SIG-M5 treated with dmso at 0.1 percent for 504 hours (cell line): ENCODE measurements at regions not wholly inside any gene's neighbourhood (a gene's known extent, or its start where the extent isn't known, plus 50 kb on each side); places are given as distances from the start of the nearest gene placed in this dataset.

Experiments used
- DNase-seq: peaks from one replicate; lab custom pipeline; 2025; ENCODE audit not compliant: unreplicated experiment; lab: John Stamatoyannopoulos, UW

DNA sequence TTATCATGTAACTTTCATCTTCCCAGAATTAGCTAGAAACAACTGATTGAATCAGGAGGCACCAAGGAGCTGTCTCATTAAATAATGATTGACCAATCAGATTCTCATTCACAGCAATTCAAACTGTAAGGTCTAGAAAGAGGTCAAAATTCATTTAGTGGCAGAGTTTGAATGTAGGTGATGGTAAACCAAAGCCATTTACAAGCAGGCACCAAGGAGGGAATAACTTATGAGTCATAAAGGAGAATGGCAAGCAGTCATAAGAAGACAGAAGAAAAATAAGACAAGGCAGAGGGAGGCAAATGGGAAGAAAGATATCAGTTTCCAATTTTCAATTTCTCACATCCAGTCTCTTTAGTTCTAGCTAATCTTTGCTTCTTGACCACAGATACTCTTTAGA is 52.9 kb upstream of the DEFB112 start:
- DNase-seq, result no peak

DNA sequence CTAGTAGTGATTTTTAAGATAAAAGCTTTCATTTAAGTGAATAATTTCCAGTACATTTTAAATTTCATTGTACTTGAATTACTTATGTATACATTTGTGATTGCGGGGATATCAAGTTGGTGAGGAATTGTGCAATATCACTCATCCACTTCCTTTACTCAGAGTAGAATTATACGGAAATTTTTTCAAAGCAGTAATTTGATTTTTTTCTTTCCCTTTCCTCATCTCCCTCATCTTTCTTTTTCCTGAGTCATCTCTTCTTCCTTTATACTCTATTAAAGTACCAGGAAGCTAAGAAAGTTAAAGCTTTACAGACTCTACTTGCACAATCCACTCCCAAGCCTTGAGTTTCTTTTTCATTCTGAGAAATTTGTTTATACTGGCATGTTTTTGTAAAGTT is 60.9 kb upstream of the DEFB112 start:
- no peak for DNase-seq

DNA sequence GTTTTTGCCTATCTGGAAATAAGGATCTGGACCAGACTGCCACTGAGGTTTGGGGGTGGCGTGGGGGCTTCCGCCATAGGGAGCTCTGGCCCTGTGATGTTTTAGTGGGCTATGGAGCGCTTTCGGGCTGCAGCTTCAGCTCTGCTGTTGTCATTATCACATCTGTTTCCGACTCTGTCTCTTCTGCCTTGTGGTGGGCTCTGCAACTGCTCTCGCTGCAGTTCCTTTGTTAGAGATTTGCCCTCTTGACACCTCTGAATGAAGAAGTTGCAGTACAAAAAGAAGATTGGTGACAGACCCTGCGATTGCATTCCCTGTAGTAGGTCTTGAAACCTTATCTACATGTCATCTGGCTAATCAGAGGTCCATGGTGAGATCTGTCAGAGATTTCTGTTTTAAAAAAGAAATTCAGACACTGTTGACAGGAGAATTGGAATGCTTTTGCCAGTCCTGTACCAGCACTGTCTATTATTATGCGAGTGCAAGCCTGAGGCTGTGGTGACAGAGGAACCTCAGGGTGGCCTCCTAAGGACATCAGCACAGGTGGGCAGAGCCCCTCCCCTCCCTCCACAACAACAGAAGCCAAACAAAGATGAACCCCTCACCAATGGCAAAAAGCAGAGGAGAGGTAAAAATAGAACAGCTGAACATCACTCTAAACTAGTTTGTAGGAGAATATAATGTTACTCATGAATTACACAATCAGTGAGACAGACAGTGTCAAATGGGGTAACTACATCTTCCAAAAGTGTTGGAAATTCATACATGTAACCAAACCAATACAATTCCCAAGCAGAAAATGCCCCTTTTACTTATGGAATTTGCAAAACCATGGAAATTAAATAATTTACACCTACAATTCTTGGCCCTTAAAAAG is 63.5 kb upstream of the DEFB112 start:
- no peak for DNase-seq

DNA sequence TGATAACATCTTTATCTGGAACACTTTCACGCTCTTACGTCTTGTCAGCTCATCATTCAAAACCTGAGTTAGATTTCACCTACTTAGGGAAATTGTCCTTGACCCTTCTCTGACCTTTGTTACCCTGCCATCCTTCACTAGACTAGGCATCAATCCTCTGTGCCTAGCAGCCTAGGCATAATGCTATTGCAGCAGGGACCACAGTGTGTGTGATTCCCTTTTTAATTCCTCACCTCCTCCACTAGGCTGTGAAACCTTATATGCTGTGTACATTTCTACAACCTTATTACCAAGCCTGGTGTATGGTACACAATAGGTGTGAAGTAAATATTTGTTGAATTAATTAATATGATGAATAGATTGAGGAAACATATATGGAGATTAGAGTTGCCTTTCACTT is 66.7 kb upstream of the DEFB112 start:
- no peak for DNase-seq

DNA sequence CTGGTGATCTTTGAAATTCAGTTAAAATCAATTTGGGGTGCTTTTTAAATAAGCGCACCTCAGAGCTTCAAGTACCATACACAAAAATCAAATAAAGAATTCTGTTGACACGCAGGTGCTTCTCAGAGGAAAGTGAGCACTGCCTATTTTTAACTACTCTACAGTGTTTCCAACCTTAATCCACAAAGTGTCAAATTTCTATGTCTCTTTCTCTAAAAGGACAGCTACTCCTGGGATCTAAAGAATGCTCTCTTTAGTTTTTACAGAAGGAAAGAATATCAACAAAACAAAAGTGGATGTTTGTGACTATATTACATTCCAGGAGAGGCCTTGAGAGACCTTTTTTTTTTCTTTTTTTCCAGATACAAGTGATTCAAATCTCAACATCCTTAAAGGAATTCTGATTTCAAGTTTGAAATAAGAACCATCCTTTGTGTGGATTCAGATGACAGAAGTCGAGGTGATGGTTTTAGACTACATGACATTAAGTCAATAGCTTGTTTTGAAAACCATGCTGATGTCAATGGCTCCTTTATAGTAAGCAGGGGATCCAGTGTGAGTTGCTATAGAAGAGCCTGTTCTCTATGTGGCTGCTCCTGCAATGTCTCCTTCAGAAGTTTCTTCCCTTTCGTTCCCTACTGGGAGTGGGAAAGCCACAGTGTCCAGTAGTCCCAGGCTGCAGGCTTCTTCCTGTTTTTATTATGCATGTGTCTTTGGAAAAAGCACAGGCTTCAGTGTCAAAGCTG is 67.2 kb upstream of the DEFB112 start:
- DNase-seq, result no peak

DNA sequence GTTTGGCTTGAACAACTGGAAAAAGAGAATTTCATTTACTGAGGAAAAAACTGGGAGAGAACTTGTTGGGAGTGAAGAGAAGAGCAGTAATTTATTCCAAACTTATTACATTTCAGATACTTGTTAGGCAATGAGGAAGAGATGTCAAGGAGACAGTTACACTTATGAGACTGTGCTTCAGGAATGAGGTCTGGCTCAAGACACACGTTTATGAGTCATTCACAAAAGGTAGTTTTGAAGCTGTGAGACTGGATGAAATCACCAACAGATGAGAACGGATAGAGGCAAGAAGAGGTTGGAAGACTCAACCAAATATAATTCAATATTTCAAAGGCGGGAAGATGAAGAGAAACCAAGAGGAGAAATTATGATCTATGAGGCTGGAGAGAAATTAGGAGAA is 70.6 kb upstream of the DEFB112 start:
- DNase-seq, result no peak

DNA sequence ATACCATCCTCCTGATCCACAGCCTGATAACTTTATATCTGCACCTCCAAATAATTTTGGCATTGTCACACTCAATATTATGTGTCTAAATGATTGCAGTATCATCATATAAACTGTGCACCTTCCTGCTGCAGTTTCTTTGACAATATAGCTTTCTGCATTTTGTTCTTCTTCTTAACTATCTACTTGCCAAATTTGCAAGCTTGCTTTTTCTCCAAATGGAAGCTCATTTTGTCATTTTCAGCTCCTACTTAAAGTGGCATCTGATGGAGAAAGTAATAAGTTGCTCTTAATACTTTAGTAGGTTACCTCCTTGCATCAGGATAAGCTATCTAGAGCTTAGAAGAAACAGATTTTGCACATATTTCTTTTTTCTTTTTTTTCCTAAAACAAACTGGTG is 74.0 kb upstream of the DEFB112 start:
- no peak for DNase-seq

DNA sequence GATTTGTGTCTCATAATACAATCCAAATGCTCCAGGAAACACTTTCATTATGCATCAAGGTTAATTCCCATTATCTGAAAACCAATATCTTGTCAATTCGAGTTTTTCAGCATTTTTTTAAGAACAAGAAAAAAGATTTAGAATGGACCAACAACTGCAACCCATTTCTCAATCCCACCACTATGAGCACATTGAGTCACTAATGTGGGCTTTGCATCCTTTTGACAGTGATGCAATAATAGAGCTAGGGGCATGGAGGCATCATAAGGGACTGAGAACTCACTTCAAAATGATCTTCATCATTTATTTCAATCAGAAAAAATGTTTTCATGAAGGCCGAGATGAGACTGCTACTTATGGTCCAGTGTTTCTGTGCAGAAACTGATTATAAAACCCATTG is 74.8 kb upstream of the DEFB112 start:
- DNase-seq, result no peak

DNA sequence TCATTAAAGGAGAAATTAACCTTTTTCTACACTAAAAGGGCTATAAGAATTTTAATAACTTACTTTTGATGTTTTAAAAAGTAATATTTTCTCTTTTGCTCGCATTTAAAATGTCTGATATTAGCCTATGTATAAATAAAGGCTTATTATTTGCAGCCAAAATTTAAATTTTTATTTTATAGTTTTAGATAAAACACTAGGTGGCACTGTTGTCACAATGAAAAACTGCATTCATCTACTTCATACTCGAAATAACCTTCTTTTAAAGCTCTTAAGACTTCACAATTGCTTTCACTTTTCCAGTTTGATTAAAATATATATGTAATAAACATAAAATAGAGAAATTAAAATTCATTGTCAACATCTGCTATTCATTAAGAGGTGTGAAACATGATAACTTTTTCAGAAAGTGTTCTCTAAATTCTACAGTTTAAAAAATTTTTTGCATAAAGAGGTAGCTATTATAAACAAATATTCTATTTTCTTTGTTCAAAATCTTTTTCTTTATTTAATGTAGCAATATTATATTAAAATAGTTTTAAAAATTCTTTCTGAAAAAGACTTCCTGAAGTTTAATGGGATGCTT is 78.8 kb upstream of the DEFB112 start:
- DNase-seq, result no peak

DNA sequence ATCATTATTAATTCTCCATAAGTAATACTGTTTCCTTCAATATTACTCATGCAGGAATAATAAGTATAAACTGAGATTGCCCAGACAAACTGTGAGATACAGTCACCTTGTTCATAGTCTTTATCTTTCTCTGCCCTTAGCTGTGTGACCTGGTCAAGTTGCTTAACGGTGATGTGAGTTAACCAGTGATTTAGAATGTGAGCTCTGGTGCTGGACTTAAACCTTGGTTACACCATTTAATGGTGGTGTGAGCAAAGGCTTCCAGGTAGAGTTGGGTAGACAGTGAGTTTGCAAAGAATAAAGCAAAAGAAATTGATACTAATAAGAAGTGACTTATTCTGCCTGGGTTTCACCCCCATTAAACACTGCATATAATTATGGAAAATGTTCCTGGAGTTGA is 86.2 kb upstream of the DEFB112 start:
- DNase-seq, result no peak

DNA sequence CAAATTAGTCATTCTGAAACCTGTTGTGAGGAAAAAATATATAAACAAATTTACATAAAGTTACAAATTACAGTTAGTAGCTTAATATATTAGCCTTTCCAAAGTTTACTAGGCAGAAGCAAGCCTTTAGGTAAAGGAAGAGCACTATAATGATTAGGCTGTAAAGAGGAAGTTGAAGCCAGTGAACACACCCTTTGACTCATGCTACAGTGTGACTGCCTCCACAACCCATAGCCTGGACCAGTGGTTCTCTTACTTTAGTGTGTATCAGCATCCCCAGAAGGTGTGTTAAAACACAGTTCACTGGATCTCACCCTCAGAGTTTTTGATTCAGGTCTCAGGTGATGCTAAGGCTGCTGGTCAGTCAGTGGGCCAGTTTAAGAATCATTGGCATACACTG is 91.4 kb upstream of the DEFB112 start:
- DNase-seq, result no peak

DNA sequence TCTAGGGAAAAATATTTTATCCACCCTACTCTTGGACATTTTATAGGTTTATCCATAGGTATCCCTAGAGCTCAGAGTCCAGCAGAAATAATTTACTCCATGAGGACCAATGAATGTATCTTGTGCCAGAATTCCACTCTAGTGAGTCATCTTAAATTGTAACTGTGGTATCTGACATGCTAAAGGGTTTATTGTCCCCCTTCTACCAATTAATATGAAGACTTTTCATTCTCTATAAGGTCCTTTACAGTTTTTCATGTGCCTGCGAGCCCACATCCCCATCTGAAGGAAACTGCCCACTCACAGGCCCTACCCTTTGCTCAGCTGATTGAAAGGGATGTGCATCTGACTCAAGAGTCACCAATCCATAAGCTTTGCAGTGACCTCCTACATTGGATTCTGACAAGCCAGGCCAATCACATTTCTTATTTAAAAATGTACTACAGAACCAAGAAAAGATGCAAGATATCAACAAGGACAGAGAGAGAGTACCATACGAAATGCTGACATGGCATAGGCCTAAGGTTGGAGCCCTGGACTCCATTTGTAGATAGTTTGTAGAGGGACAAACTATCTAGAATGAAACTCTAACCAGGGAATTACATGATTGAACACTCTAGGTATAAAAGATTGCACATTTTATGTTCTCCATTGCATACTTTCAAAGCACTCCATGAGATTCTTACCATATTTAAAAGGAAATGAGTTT is 93.4 kb upstream of the DEFB112 start:
- no peak for DNase-seq

DNA sequence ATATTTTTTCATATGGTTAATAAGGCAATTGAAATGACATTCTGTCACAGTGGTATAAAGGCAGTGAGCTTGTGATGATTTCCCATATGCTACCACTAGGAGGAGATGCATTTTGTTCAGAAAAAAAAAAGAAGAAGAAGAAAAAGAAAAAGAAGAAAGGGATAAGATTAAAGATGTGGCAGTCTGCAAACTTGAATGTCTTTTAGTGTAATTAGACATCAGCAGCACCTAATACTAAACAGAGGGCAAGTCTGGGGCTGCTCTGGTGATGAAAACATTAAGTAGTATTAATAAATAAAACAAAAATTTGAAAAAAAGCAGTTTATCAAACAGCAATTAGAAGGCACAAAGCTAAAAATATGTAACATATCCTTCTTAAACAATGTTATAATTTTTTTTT is 95.4 kb upstream of the DEFB112 start:
- DNase-seq, result peak; percentile 4

DNA sequence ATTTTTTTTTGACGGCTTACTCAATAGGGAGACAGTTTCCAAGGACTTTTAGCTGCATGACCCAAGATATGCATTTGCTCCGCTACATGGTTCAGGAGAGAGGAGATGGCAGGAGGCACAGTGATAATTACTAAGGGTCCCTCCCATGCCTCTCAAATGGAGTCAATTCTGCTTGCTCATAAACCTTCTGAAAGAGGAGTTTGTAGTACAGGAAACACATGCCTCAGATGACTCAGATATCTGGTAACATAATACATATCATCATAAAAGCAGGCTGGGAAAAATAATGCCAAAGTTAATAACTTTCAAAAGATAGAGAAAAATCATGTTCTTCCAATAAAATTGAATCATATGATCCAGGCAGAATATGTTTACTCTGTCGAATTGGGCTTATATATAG is 97.6 kb upstream of the DEFB112 start:
- no peak for DNase-seq

DNA sequence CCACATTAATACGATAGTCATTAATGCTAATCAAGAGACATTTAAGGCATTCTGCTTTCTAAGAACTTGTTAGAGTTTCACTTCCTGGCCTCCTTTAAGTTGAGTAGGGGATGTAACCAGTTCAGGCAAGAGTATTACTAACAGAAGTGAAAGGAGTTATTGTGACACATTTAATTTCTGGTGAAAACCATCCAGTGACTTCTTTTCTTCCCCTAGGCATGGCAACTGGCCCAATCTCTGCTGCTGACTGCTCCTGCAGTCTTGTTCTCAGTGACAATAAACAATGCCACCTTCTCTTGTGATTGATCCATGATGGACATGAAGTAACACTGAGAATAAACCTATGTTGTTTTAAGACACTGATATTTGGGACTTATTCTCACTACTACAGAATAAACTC is 130.9 kb upstream of the DEFB112 start:
- DNase-seq, result no peak

DNA sequence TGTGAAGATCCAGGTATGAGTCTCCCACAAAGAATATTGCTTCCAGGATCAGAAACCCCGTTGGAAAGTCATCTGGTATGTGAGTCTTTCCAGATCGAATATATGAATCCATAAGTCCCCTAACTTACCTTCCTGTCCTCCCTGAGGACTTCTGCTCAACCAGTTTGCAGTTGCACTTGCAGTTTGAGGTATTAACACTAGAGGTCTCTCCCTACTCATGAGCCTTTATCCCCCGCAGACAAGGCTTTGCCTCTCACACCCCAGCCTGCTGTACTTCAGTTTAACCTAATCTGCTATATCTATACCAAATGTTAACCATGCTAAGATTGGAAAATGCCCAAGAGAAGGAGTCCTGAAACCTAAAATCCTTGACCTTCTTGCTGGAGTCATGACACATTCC is 135.3 kb upstream of the DEFB112 start:
- no peak for DNase-seq

DNA sequence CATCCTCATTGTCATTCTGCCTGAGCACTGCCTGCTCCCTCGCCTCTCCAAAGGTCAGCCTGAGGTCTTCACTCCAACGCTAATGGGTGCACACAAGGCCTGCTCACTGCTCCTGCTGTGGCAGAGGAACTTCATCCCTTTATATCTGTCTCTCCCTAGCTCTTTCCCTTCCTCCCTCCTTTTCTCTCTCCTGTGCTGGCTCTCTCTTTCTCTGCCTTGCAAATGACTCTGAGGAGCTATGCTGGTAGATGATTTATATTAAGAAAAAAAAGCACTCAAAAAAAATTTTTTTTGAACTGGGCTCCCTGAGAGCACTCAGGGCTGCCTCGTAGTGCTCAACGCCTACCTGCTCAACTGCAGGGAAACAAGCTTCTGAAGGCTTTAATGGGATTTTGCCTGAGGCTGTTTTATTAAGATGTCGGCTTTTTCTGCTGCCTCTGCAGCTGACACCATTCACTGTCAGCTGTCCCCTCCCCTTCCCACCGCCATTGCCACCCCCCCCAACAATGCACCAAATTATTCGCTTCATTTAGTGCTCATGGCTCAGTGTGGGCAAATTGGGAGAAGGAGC is 137.7 kb upstream of the DEFB112 start:
- DNase-seq, result no peak

DNA sequence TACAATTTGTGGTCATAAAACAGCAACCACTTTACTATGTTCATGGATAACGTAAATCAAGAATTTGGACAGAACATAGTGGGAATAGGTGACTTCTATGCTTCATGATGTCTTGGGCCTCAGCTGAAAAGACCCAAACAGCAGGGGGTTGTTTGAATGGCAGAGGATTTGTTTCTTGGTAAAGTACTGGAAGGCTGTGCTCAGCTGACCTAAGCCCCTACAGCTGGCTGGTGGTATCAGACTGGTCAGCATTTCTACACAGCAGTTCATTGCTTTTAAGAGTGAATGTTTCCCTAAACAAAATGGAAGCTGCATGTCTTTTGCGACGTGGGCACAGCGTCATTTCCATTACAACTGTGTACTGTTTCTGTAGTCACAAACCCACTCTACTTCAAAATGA is 148.5 kb upstream of the DEFB112 start:
- DNase-seq, result no peak

DNA sequence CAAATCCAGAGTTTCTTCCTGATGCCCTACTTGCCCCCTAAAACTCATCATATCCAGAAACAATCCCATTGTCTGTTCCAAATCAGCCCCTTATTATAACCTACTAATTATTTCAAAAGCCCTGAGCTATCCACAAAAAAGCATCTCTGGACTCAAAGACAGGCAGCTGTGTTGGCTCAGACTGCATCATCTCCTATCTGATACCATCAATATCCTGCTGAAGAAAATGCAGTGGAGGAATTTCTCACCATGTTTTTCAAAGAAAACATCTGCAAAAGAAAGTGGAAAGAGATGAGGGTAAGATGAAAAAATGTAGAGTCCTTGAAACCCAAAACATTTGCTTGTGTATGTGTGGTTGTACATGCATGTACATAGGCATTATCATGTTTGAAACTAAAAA is 153.0 kb upstream of the DEFB112 start:
- DNase-seq, result no peak

DNA sequence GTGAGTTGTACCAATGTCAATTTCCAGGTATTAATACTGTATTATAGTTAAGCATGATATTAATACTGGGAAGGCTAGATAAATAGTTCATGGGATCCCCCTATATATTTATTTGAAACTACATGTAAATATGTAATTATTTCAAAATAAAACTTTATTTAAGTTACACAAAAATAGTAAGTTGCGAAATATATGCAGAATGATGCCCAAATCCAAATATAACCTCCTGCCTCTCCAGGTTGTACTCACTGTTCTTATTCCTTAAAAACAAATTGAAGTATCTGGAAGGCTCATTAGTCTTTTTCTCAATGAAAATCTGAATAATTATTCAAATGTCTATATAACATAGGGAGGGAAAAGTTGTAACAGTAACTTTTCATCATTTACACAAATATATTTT is 161.9 kb upstream of the DEFB112 start:
- no peak for DNase-seq

DNA sequence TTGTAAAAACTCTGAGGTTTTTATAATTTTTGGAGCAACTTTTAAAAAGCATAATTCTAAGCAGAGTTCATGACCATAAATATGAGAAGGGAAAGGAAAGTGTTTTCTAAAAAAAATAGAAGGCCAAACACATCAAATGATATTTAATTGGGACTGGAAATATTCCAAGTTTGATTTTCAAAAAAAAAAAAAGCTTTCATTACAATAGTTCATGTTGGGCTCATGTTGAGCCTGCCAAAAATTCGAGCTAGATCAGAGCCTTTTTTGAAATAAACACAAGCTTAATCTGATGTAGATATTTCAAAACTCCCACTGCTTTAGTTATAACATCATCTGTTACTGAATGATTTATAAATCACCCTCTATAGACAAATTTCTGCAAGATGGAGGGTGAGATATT is 163.4 kb upstream of the DEFB112 start:
- no peak for DNase-seq
